Endothelial cell of umbilical vein (primary cell): ENCODE measurements at regions not wholly inside any gene's neighbourhood (a gene's known extent, or its start where the extent isn't known, plus 50 kb on each side); places are given as distances from the start of the nearest gene placed in this dataset.

Source experiments
- BruUV-seq: library from RNA; stranded (reverse); fragments of 400-500 nt; replicated peaks from 2 replicates; lab custom pipeline; 2021; lab: Mats Ljungman, UMichigan
- CTCF ChIA-PET: fragments of 300-600, 350-600 bp; sonication (Branson Sonifier 250); formaldehyde crosslinking; loops from one replicate; lab custom pipeline; 2021; ENCODE audit warnings: antibody characterized with exemption, inconsistent platforms; lab: Charles Lee
- POLR2A ChIA-PET: fragments of 300-600, 350-600 bp; sonication (Branson Sonifier 250); formaldehyde crosslinking; loops from one replicate; lab custom pipeline; 2021; ENCODE audit warnings: antibody characterized with exemption, inconsistent platforms; lab: Charles Lee
- DNase-seq: peaks from one replicate; pipeline ENCODE4 v3.0.0-alpha.2; 2011; ENCODE audit warnings: low read depth, low spot score
- FAIRE-seq: peaks from 2 replicates; lab custom pipeline; 2011; peaks lifted over from hg19 to GRCh38; lab: Jason Lieb, UNC
- H2AFZ ChIP-seq: 2 replicates; pipeline ENCODE4 v1.6.0; 2012; ENCODE audit warnings: low read depth, low read length, control low read depth, inconsistent platforms
- H3K27ac ChIP-seq: 2 replicates; pipeline ENCODE4 v1.5.1; 2011; ENCODE audit warnings: low read depth, mild to moderate bottlenecking, control low read depth, low read length, moderate library complexity; ENCODE audit not compliant: insufficient read depth
- H3K27me3 ChIP-seq, 2 experiments: 2 replicates each; pipeline versions ENCODE4 v1.6.0 to v1.6.1; 2011; ENCODE audit warnings: low read length in 2 of 2, mixed read lengths in 1 of 2; ENCODE audit not compliant: control insufficient read depth in 2 of 2, insufficient read depth in 2 of 2
- H3K36me3 ChIP-seq, 2 experiments: 2 replicates in 1 of 2; 3 replicates in 1 of 2; pipeline ENCODE4 v1.5.1; 2011; ENCODE audit warnings: low read length in 2 of 2, mild to moderate bottlenecking in 1 of 2, moderate library complexity in 1 of 2; ENCODE audit not compliant: control insufficient read depth in 2 of 2, insufficient read depth in 2 of 2; ENCODE audit errors: extremely low read depth in 1 of 2
- H3K4me1 ChIP-seq: 3 replicates; pipeline ENCODE4 v1.5.1; 2011; ENCODE audit warnings: mild to moderate bottlenecking, low read length; ENCODE audit not compliant: control insufficient read depth, insufficient read depth; ENCODE audit errors: extremely low read depth
- H3K4me2 ChIP-seq: 2 replicates; pipeline ENCODE4 v1.6.1; 2011; ENCODE audit warnings: low read length, control low read depth, mixed read lengths; ENCODE audit not compliant: insufficient read depth
- H3K4me3 ChIP-seq, 3 experiments: fragments of 200-600 bp in 1 of 3; sonication (generic), shearing (Covaris generic) in 1 of 3; replicated peaks in 1 of 3; 2 replicates each; pipeline ENCODE4 v1.5.1; 2011 to 2016; ENCODE audit warnings: control low read depth in 3 of 3, low read length in 3 of 3, mild to moderate bottlenecking in 2 of 3, inconsistent platforms in 1 of 3, low read depth in 1 of 3, moderate library complexity in 1 of 3; ENCODE audit not compliant: insufficient read depth in 1 of 3
- H3K79me2 ChIP-seq: 2 replicates; pipeline ENCODE4 v1.6.0; 2012; ENCODE audit warnings: low read length, inconsistent platforms; ENCODE audit not compliant: control insufficient read depth, insufficient read depth
- H3K9ac ChIP-seq: replicated peaks from 2 replicates; pipeline ENCODE3; 2011; ENCODE audit warnings: low read length, control low read depth; ENCODE audit not compliant: insufficient read depth; ENCODE audit errors: extremely low read depth
- H3K9me1 ChIP-seq: replicated peaks from 3 replicates; pipeline ENCODE4 v1.6.0; 2011; ENCODE audit warnings: mild to moderate bottlenecking, low read length; ENCODE audit not compliant: control insufficient read depth, insufficient read depth; ENCODE audit errors: extremely low read depth
- H3K9me3 ChIP-seq: replicated peaks from 2 replicates; pipeline ENCODE4 v1.5.1; 2012; ENCODE audit warnings: low read length, inconsistent platforms; ENCODE audit not compliant: control insufficient read depth, insufficient read depth
- H4K20me1 ChIP-seq: replicated peaks from 2 replicates; pipeline ENCODE3; 2011; ENCODE audit warnings: mild to moderate bottlenecking, low read length; ENCODE audit not compliant: control insufficient read depth, insufficient read depth; ENCODE audit errors: extremely low read depth
- EZH2 ChIP-seq: IDR thresholded peaks from 2 replicates; pipeline ENCODE4 v1.6.1; 2012; ENCODE audit warnings: borderline replicate concordance, low read depth, mild to moderate bottlenecking, moderate library complexity, low read length, inconsistent platforms; ENCODE audit not compliant: severe bottlenecking
- FOS ChIP-seq: IDR thresholded peaks from 2 replicates; pipeline ENCODE4 v1.6.1; 2011; ENCODE audit warnings: mild to moderate bottlenecking, low read length, moderate library complexity, borderline replicate concordance; ENCODE audit not compliant: insufficient read depth
- GATA2 ChIP-seq: IDR thresholded peaks from 2 replicates; pipeline ENCODE4 v1.7.0; 2011; ENCODE audit warnings: low read depth, mild to moderate bottlenecking, moderate library complexity, mixed read lengths, low read length; ENCODE audit not compliant: insufficient read length, insufficient read depth
- JUN ChIP-seq: IDR thresholded peaks from 2 replicates; pipeline ENCODE4 v1.6.1; 2011; ENCODE audit warnings: borderline replicate concordance, low read depth; ENCODE audit not compliant: insufficient read length, insufficient read depth
- MYC ChIP-seq: IDR thresholded peaks from one replicate; pipeline ENCODE4 v1.6.1; 2011; ENCODE audit warnings: mild to moderate bottlenecking, low read depth, low read length
- POLR2A ChIP-seq: IDR thresholded peaks from 2 replicates; pipeline ENCODE4 v1.6.1; 2012; ENCODE audit warnings: low read depth, mild to moderate bottlenecking, control low read depth, low read length
- POLR2AphosphoS5 ChIP-seq: IDR thresholded peaks from 2 replicates; pipeline ENCODE4 v1.6.1; 2012; ENCODE audit warnings: low read depth, mild to moderate bottlenecking, control low read depth, low read length, moderate library complexity; ENCODE audit not compliant: insufficient read depth
- dilution Hi-C: fragments of 300-500 bp; cut with MboI; formaldehyde crosslinking; loops from one replicate; pipeline ENCODE4 v1.15.0; 2019; ENCODE audit warnings: low sequenced_read_pairs; ENCODE audit not compliant: extremely low pct_ligation_motif_present
- intact Hi-C: fragments of 100-400 bp; cut with micrococcal nuclease; formaldehyde crosslinking; loops from one replicate; pipeline ENCODE4 v1.10.0; 2022
- TF ChIP-seq, protein P1 (sequence below), 2 donors: IDR thresholded peaks; 1 replicate in 1 of 2; 2 replicates in 1 of 2; pipeline ENCODE4 v1.5.1; 2011; ENCODE audit warnings: low read length in 2 of 2, mild to moderate bottlenecking in 2 of 2, moderate library complexity in 2 of 2, control low read depth in 1 of 2, inconsistent platforms in 1 of 2, low read depth in 1 of 2; ENCODE audit not compliant: insufficient read depth in 1 of 2; ENCODE audit errors: extremely low read depth in 1 of 2
- TF ChIP-seq, protein P2 (sequence below): IDR thresholded peaks from 2 replicates; pipeline ENCODE4 v1.6.1; 2011; ENCODE audit not compliant: insufficient read depth, insufficient read length

DNA sequence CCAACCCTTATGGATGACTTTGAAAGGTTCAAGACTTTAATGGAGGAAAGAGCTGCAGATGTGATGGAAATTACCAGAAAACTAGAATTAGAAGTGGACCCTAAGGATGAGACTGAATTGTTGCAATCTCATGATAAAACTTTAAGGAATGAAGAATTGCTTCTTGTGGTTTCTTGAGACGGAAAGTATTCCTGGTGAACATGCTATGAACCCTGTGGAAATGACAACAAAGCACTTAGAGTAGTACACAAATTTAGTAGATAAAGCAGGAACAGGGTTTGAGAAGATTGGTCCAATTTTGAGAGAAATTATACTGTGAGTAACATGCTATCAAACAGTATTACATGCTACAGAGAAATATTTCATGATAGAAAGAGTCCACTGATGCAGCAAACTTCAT lies 215.4 kb downstream of the OMA1 start:
- no peaks in the 10 kb centered on the region for H3K4me1 ChIP-seq
- no peak overlapping the region for H3K4me3 ChIP-seq
- H3K27me3 ChIP-seq: no peaks in the 10 kb centered on the region
- POLR2A ChIA-PET: no interaction called here
- FAIRE-seq: no peak
- CTCF ChIA-PET: no interaction called here
- no peak overlapping the region for H3K9ac ChIP-seq
- H3K4me2 ChIP-seq: no peak overlapping the region
- H3K36me3 ChIP-seq: no peaks in the 10 kb centered on the region
- DNase-seq: no peak
- no peaks in the 10 kb centered on the region for H3K9me1 ChIP-seq
- no peak overlapping the region for H3K27ac ChIP-seq
- no peaks in the 10 kb centered on the region for H4K20me1 ChIP-seq
- no peaks in the 10 kb centered on the region for H3K9me3 ChIP-seq
- H2AFZ ChIP-seq: no peak overlapping the region
- intact Hi-C loops (no loop called here), dilution Hi-C loops (no loop called here)
- TF ChIP-seq POLR2AphosphoS5 (no peak), POLR2A (no peak), FOS (no peak), EZH2 (no peak), GATA2 (no peak), MYC (no peak), JUN (no peak)
- TF ChIP-seq, protein P1, sequence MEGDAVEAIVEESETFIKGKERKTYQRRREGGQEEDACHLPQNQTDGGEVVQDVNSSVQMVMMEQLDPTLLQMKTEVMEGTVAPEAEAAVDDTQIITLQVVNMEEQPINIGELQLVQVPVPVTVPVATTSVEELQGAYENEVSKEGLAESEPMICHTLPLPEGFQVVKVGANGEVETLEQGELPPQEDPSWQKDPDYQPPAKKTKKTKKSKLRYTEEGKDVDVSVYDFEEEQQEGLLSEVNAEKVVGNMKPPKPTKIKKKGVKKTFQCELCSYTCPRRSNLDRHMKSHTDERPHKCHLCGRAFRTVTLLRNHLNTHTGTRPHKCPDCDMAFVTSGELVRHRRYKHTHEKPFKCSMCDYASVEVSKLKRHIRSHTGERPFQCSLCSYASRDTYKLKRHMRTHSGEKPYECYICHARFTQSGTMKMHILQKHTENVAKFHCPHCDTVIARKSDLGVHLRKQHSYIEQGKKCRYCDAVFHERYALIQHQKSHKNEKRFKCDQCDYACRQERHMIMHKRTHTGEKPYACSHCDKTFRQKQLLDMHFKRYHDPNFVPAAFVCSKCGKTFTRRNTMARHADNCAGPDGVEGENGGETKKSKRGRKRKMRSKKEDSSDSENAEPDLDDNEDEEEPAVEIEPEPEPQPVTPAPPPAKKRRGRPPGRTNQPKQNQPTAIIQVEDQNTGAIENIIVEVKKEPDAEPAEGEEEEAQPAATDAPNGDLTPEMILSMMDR (IDR thresholded peaks at IDR 0.05; ENCODE audit: extremely low read depth in 1 of 2, insufficient read depth in 1 of 2, low read depth in 1 of 2, low read length in 2 of 2): no peak
- TF ChIP-seq, protein P2, sequence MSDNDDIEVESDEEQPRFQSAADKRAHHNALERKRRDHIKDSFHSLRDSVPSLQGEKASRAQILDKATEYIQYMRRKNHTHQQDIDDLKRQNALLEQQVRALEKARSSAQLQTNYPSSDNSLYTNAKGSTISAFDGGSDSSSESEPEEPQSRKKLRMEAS: no peak
- H3K79me2 ChIP-seq: no peaks in the 10 kb centered on the region
- no TSS peak for BruUV-seq
